Loucy (cell line): ENCODE measurements at regions not wholly inside any gene's neighbourhood (a gene's known extent, or its start where the extent isn't known, plus 50 kb on each side); places are given as distances from the start of the nearest gene placed in this dataset.

ENCODE experiments used
- EZH2phosphoT487 ChIP-seq: fragments of 200-600 bp; IDR thresholded peaks from 2 replicates; pipeline ENCODE4 v1.6.1; 2018; ENCODE audit warnings: antibody characterized with exemption, mild to moderate bottlenecking, moderate library complexity, borderline replicate concordance
- TF ChIP-seq, protein P1 (sequence below): fragments of 200-600 bp; sonication (generic); conservative IDR thresholded peaks from 2 replicates; pipeline ENCODE4 v1.5.1; 2014; ENCODE audit warnings: mild to moderate bottlenecking, antibody characterized with exemption, low read length

DNA sequence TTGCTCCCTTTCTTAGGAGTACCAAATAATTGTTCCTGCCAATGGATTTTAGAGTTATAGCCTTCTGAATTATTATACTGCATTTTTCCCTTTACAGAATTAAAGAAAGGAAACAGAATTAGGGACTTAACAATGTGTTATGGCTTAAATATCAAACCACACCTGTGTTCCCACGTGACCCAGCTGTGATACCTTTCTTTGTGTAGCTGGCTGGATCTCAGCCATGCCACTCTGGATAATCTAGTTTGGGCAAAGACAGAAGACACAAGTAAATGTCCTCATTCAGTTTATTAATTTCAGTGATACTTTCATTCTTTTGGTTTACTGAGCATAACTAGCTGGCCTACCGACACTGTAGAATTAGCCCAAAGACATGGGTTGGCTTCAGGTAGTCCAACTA, 417.2 kb upstream of the ADAMTS16 start:
- TF ChIP-seq, protein P1, sequence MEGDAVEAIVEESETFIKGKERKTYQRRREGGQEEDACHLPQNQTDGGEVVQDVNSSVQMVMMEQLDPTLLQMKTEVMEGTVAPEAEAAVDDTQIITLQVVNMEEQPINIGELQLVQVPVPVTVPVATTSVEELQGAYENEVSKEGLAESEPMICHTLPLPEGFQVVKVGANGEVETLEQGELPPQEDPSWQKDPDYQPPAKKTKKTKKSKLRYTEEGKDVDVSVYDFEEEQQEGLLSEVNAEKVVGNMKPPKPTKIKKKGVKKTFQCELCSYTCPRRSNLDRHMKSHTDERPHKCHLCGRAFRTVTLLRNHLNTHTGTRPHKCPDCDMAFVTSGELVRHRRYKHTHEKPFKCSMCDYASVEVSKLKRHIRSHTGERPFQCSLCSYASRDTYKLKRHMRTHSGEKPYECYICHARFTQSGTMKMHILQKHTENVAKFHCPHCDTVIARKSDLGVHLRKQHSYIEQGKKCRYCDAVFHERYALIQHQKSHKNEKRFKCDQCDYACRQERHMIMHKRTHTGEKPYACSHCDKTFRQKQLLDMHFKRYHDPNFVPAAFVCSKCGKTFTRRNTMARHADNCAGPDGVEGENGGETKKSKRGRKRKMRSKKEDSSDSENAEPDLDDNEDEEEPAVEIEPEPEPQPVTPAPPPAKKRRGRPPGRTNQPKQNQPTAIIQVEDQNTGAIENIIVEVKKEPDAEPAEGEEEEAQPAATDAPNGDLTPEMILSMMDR: no peak
- TF ChIP-seq EZH2phosphoT487: no peak
